ENCODE measurements at regions not wholly inside any gene's neighbourhood (a gene's known extent, or its start where the extent isn't known, plus 50 kb on each side); places are given as distances from the start of the nearest gene placed in this dataset.

- TF ChIP-seq CTCF (IDR thresholded peaks at IDR 0.05; ENCODE audit: low read depth, low read length) (no peak), EZH2phosphoT487 (IDR thresholded peaks at IDR 0.05; ENCODE audit: low read depth) (no peak)
These were observed 351.6 kb downstream of the SEC23A start for GRCh38 chr14:38751459-38751858.

All from OCI-LY3 (cell line).